GM12878 (cell line): ENCODE measurements at regions not wholly inside any gene's neighbourhood (a gene's known extent, or its start where the extent isn't known, plus 50 kb on each side); places are given as distances from the start of the nearest gene placed in this dataset.

ENCODE experiments used
- CTCF ChIP-seq, 3 experiments: IDR thresholded peaks in 2 of 3; conservative IDR thresholded peaks in 1 of 3; 2 replicates each; pipeline ENCODE4 v1.5.1; 2011; ENCODE audit warnings: low read depth in 3 of 3, low read length in 3 of 3, mild to moderate bottlenecking in 3 of 3, control low read depth in 2 of 3, moderate library complexity in 2 of 3, inconsistent platforms in 1 of 3, mixed read lengths in 1 of 3; ENCODE audit not compliant: control insufficient read depth in 2 of 3, insufficient read depth in 1 of 3; ENCODE audit errors: extremely low read depth in 1 of 3
- HCFC1 ChIP-seq: fragments of 150-350 bp; IDR thresholded peaks from 2 replicates; pipeline ENCODE4 v1.6.1; 2014; ENCODE audit warnings: low read length
- MTA3 ChIP-seq: IDR thresholded peaks from 2 replicates; pipeline ENCODE4 v1.6.1; 2012; ENCODE audit warnings: low read length, inconsistent platforms, borderline replicate concordance
- PKNOX1 ChIP-seq: fragments of 450-650 bp; IDR thresholded peaks from 2 replicates; pipeline ENCODE4 v1.6.1; 2016; ENCODE audit warnings: mild to moderate bottlenecking
- POLR2AphosphoS5 ChIP-seq: IDR thresholded peaks from 2 replicates; pipeline ENCODE4 v1.6.1; 2011; ENCODE audit warnings: mild to moderate bottlenecking, low read length, inconsistent platforms
- SMC3 ChIP-seq: IDR thresholded peaks from 2 replicates; pipeline ENCODE4 v1.6.1; 2011; ENCODE audit warnings: low read length, improper control_type of control experiment, borderline replicate concordance

- TF ChIP-seq SMC3: no peak
- no peak for TF ChIP-seq POLR2AphosphoS5
- no peak for TF ChIP-seq PKNOX1
- no peak for TF ChIP-seq CTCF (IDR thresholded peaks at IDR 0.05 in 2 of 3, conservative IDR thresholded peaks at IDR 0.05 in 1 of 3; ENCODE audit: control insufficient read depth in 2 of 3, extremely low read depth in 1 of 3, insufficient read depth in 1 of 3, low read depth in 3 of 3, low read length in 3 of 3)
- TF ChIP-seq HCFC1: no peak
- TF ChIP-seq MTA3: no peak
Measured at GRCh38 chr12:68458866-68459265, 126.7 kb upstream of the MDM1 start.
